ENCODE measurements at regions not wholly inside any gene's neighbourhood (a gene's known extent, or its start where the extent isn't known, plus 50 kb on each side); places are given as distances from the start of the nearest gene placed in this dataset.

GRCh38 chr17:77426676-77427386 is 286.1 kb downstream of the SEC14L1 start (continued):
- no peak for TF ChIP-seq ZNF311 (CRISPR knock-in tag; IDR thresholded peaks at IDR 0.05)
- no peak for TF ChIP-seq SMARCC2 (IDR thresholded peaks at IDR 0.05; ENCODE audit: low read depth)
- no peak for TF ChIP-seq ZNF347 (CRISPR knock-in tag; IDR thresholded peaks at IDR 0.05; ENCODE audit: low read depth)
- no peak for TF ChIP-seq NCOA1 (IDR thresholded peaks at IDR 0.05; ENCODE audit: low read depth)
- TF ChIP-seq ID3 (CRISPR knock-in tag; IDR thresholded peaks at IDR 0.05), result no peak
- TF ChIP-seq ID3 (tag; IDR thresholded peaks at IDR 0.05), result no peak
- no peak for TF ChIP-seq XRCC3 (IDR thresholded peaks at IDR 0.05)
- no peak for TF ChIP-seq PHTF2 (CRISPR knock-in tag; IDR thresholded peaks at IDR 0.05)
- no peak for TF ChIP-seq RHOXF2B (CRISPR knock-in tag; conservative IDR thresholded peaks at IDR 0.05)
- TF ChIP-seq RFX7 (CRISPR knock-in tag; IDR thresholded peaks at IDR 0.05), result no peak
- TF ChIP-seq HNRNPH1 (optimal IDR thresholded peaks at IDR 0.05; ENCODE audit: low read depth, low read length), result no peak
- no peak for TF ChIP-seq LEF1 (IDR thresholded peaks at IDR 0.05)
- no peak for TF ChIP-seq MAX (CRISPR knock-in tag; IDR thresholded peaks at IDR 0.05)
- no peak for TF ChIP-seq HIVEP1 (CRISPR knock-in tag; IDR thresholded peaks at IDR 0.05)
- no peak for TF ChIP-seq HMBOX1 (IDR thresholded peaks at IDR 0.05)
- TF ChIP-seq KAT8 (IDR thresholded peaks at IDR 0.05; ENCODE audit: low read depth), result no peak
- no peak for TF ChIP-seq BRD9 (IDR thresholded peaks at IDR 0.05; ENCODE audit: low read depth, partially characterized antibody)
- no peak for TF ChIP-seq BRF2 (IDR thresholded peaks at IDR 0.05; ENCODE audit: borderline replicate concordance, insufficient read depth, insufficient read length)
- TF ChIP-seq PHB2 (IDR thresholded peaks at IDR 0.05; ENCODE audit: low read depth), result peak; percentile 55; the same call in 1 of the 2 replicates
- no peak for TF ChIP-seq U2AF2 (optimal IDR thresholded peaks at IDR 0.05; ENCODE audit: low read depth, low read length)
- TF ChIP-seq ZFP30 (CRISPR knock-in tag; IDR thresholded peaks at IDR 0.05; ENCODE audit: borderline replicate concordance), result no peak
- no peak for TF ChIP-seq RBM39 (optimal IDR thresholded peaks at IDR 0.05; ENCODE audit: low read depth, low read length)
- no peak for TF ChIP-seq SMARCB1 (IDR thresholded peaks at IDR 0.05; ENCODE audit: insufficient read length, low read depth)
- TF ChIP-seq ZKSCAN3 (CRISPR knock-in tag; IDR thresholded peaks at IDR 0.05), result no peak
- TF ChIP-seq CEBPG (CRISPR knock-in tag; IDR thresholded peaks at IDR 0.05), result no peak
- TF ChIP-seq CEBPG (tag; conservative IDR thresholded peaks at IDR 0.05 in 1 of 2, IDR thresholded peaks at IDR 0.05 in 1 of 2), result no peak
- TF ChIP-seq ZFP36 (IDR thresholded peaks at IDR 0.05; ENCODE audit: low read depth, low read length, partially characterized antibody), result peak; percentile 100
- no peak for TF ChIP-seq NEUROD1 (IDR thresholded peaks at IDR 0.05; ENCODE audit: borderline replicate concordance, low read depth, low read length, partially characterized antibody)
- no peak for TF ChIP-seq CHD4 (IDR thresholded peaks at IDR 0.05; ENCODE audit: insufficient read depth, insufficient replicate concordance, low read depth, low read length, poor library complexity, severe bottlenecking)
- no peak for TF ChIP-seq SMARCA4 (IDR thresholded peaks at IDR 0.05)
